GM21515 (cell line): ENCODE measurements at regions not wholly inside any gene's neighbourhood (a gene's known extent, or its start where the extent isn't known, plus 50 kb on each side); places are given as distances from the start of the nearest gene placed in this dataset.
"Not testable (repeated sequence)": the region's sequence is repeated elsewhere in the genome, so short reads cannot be mapped to it uniquely, and the experiment has no call there.

Experiments
- ATAC-seq: cut with Tn5 transposase; IDR thresholded peaks from one replicate; pipeline ENCODE4 v1.9.1; 2021; ENCODE audit not compliant: unreplicated experiment

DNA sequence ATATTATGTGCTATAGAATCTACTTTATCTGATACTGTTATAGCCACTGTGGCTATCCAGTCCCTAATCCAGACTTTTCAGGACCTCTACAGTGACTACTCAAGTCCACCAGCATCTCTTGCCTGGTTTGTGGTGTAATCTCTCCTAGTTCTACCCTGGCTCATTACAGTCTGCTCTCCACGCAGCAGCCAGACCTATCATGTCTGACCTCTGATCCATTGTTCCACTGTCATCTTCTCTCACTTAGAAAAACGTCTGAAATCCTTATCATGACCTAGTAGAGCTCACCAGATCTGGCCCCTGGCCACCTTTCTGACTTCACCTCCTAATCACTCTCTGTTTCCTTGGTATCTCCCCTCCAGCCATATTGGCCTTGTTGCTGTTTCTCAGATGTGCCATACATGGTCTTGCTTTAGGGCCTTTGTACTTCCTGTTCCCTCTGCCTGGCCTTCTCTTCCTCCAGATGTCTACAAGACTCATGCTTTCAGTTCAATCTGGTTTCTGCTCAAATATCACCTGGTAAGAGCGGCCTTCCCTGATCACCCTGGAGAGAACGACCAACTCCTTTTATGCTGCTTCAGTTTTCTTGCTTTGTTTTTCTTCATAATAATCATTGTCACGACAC, 475.5 kb downstream of the AACS start:
- no peak for ATAC-seq

GRCh38 chr12:125544960-125545359, 479.7 kb downstream of the AACS start:
- ATAC-seq: no peak

- ATAC-seq: no peak
Observed at GRCh38 chr12:125549171-125549570, 483.9 kb downstream of the AACS start.

GRCh38 chr12:125549836-125550235, 484.6 kb downstream of the AACS start:
- ATAC-seq: no peak

DNA sequence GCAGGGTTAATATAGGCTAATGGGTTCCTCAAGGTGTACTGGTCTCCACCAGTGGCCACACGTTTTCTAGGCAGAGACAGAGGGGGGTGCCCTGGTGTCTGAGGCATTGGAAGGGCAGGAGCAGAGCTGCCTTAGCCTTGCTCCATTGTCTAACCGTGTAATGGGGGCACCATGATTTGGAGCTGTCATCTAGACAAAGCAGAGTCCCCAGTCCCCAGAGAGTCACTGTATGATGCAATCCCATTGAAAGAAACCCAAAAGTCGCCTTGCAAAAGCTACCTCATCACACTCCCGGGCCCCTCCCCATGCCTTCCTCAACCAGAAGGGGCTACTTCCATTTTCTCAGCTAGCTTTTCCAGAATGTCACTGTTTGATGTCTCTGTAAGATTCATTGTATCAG, 487.1 kb downstream of the AACS start:
- no peak for ATAC-seq

GRCh38 chr12:125561008-125561407, 495.8 kb downstream of the AACS start:
- not testable (repeated sequence) for ATAC-seq

DNA sequence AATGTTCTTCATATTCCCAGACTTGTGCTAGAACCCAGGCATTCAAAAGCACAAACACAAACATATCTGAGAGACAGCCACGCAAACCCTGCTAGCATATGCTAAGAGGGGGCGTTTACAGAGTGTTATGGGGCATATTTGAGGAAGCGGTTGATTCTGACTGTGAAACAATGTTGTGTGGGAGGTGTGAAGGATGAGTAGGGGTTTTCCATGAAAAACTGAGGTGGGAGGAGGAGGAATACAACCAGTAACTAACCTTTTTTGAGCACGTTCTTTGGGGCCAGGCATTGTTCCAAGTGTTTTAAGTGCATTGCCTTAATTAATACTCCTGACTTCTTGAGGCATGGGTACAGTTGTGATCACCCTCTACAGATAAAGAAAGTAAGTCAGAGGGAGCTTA, 499.5 kb downstream of the AACS start:
- ATAC-seq: no peak

DNA sequence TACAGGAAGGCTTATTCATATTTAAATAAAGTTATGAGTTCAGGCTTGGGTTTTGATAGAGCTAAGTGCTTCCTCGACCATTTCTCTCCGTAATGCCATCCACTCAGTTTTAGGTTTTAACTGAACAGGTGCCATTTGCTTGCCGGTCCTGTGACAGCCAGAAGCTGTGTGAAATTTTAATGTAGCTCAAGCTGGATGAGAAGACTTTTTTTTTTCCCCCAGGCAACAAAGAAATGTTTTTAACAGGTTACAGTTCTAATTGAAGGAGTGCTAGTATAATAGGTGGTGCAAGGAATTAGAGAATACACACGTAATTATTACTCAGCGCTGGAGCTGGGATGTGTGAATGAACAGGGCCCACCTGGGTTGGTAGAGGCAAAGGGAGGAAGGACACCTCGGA, 502.3 kb downstream of the AACS start:
- ATAC-seq: no peak

DNA sequence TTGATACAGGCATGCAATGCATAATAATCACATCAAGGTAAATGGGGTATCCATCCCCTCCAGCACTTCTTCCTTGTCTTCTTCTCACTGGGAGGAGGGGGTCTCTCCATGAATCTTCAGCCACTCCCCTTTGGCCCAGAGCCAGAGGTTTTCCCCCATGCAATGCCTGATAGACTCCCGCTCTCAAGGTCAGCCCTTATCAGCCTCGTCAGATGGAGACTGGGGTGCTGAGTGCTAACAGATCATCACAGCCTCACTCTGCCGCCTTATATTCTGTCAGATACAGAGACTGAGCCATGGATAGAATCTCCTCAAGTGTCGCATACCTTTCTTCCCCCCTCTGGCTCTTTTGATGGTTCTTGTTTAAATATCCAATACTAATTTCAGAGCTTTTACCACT, 503.1 kb downstream of the AACS start:
- ATAC-seq: no peak

GRCh38 chr12:125573271-125573670, 508.0 kb downstream of the AACS start:
- ATAC-seq: no peak

- ATAC-seq: no peak
Observed at GRCh38 chr12:125577334-125577733, 512.1 kb downstream of the AACS start.

GRCh38 chr12:125579916-125580315, 514.7 kb downstream of the AACS start:
- ATAC-seq: no peak

- no peak for ATAC-seq
Observed at GRCh38 chr12:125583071-125583470, 517.8 kb downstream of the AACS start.

DNA sequence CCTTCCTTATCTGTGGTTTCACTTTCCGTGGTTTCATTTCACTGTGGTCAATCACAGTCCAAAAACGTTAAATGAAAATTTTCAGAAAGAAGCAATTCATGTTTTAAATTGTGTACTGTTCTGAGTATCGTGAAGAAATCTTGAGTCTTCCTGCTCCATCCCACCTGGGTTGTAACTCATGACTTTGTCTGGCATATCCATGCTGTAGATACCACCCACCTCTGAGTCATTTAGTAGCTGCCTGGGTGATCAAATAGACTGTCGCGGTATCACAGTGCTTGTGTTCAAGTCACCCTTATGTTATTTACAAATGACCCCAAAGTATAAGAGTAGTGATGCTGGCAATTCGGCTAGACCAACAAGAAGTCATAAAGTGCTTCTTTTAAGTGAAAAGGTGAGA, 521.2 kb downstream of the AACS start:
- ATAC-seq: no peak

DNA sequence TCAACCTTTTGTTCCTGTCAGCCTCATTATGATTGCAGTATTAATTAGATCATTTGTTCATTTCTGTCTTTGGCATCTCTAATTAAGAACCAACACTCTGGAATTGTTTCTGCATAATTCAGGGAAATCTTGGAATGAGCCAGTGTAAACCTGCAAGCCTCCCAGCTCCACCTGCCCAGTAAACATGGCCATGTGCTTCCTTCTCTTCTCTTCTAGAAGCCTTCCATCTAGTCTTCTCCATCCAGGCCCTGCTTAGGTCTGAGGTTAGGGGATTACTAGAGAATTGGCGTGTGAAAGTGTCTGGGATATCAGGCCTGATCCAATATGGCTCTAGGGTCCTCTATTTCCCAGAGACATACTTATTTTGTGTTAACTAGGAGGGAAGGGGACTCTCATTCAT, 528.0 kb downstream of the AACS start:
- no peak for ATAC-seq

GRCh38 chr12:125604976-125605375, 539.7 kb downstream of the AACS start:
- no peak for ATAC-seq

- no peak for ATAC-seq
Observed at GRCh38 chr12:125606312-125606711, 541.1 kb downstream of the AACS start.

DNA sequence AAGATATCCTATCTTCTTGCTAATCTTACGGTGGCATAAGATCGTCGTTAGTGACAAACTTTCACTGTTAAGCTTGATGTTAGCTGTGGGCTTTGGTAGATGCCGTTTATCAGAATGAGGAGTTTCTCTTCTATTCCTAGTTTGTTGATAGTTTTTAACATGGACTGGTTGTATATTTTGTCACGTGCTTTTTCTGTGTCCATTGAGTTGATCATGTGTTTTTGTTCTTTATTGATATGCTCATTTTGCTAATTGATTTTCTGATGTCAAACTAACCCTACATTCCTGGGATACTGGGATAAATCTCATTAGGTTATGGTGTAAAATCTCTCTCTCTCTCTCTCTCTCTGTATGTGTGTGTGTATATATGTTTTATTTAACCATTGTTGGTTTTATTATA, 545.1 kb downstream of the AACS start:
- no peak for ATAC-seq

DNA sequence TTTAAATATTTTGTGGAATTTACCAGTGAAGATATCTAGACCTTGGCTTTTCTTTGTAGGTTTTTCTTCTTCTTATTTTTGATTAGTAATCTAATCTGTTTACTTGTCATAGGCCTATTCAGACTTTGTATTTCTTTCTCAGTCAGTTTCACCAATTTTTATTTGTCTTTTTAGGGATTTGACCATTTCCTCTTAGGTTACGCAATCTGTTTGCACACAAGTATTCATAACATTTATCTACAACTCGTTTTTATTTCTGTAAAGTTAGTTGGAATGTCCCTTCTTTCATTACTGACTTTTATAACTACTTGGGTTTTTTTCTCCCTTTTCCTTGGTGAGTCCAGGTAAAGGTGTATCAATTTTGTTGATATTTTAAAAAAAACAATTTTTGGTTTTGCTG, 545.7 kb downstream of the AACS start:
- no peak for ATAC-seq

- no peak for ATAC-seq
Observed at GRCh38 chr12:125614058-125614457, 548.8 kb downstream of the AACS start.

GRCh38 chr12:125619723-125620122, 554.5 kb downstream of the AACS start:
- ATAC-seq: no peak

DNA sequence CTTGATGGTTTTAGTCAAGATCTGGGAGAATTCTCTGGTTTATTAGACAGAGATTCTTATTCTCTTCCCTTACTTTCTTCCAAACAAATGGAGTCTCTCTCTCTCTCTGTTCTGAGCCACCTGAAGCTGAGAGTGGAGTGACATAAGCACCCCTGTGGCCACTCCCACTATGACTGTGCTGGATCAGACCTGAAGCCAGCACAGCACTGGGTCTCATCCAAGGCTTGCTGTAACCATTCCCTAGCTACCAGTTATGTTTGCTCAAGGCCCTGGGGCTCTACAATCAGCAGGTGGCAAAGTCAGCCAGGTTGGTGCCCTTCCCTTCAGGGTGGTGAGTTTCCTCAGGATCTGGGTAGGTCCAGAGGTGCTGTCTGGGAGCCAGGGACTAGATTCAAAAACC, 568.5 kb downstream of the AACS start:
- ATAC-seq: no peak

DNA sequence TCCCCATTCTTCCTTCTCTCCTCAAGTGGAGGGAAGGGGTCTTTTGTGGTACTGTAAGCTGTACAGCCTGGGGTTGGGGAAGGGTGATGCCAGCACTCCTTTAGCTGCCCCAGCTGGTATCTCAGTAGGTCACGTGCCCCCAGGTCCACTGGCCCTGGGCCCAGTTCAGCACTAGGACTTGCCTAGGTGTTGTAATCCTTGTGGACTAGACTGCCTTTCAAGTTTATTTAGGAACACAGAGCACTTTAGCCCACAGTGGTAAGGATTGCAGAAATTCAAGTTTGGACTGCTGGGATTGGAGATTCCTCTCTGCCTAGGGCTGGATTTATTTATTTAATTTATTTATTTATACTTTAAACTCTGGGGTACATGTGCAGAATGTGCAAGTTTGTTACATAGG, 569.6 kb downstream of the AACS start:
- no peak for ATAC-seq

- ATAC-seq: no peak
Observed at GRCh38 chr12:125639826-125640225, 574.6 kb downstream of the AACS start.
